SU-DHL-6 (cell line): ENCODE measurements at regions not wholly inside any gene's neighbourhood (a gene's known extent, or its start where the extent isn't known, plus 50 kb on each side); places are given as distances from the start of the nearest gene placed in this dataset.

Experiments
- H2AFZ ChIP-seq: fragments of 200-600 bp; sonication (generic); 2 replicates; pipeline ENCODE4 v1.6.1; 2014; ENCODE audit warnings: low read depth, mild to moderate bottlenecking, moderate library complexity, mixed read lengths, antibody characterized with exemption, low read length; ENCODE audit not compliant: severe bottlenecking
- H3F3A ChIP-seq: fragments of 200-600 bp; shearing (Covaris generic); 2 replicates; pipeline ENCODE4 v1.6.0; 2016; ENCODE audit warnings: antibody characterized with exemption, mild to moderate bottlenecking; ENCODE audit not compliant: insufficient read depth
- H3K27ac ChIP-seq: fragments of 200-600 bp; sonication (generic); 2 replicates; pipeline ENCODE4 v1.5.1; 2016; ENCODE audit warnings: low read depth, mild to moderate bottlenecking, low read length, moderate library complexity, mixed read lengths
- H3K27me3 ChIP-seq: fragments of 200-600 bp; sonication (generic), shearing (Covaris generic); 2 replicates; pipeline ENCODE4 v1.6.0; 2014; ENCODE audit warnings: mild to moderate bottlenecking, low read length
- H3K36me3 ChIP-seq: fragments of 200-600 bp; sonication (generic); 2 replicates; pipeline ENCODE4 v1.6.1; 2014; ENCODE audit warnings: mild to moderate bottlenecking, low read length, mixed read lengths
- H3K4me2 ChIP-seq: fragments of 300-600, 200-600 bp; shearing (Covaris generic), sonication (generic); 2 replicates; pipeline ENCODE4 v1.6.0; 2014; ENCODE audit warnings: low read length, low read depth, mild to moderate bottlenecking; ENCODE audit not compliant: poor library complexity, severe bottlenecking
- H3K4me3 ChIP-seq: fragments of 200-600 bp; sonication (generic); 2 replicates; pipeline ENCODE4 v1.5.1; 2014; ENCODE audit warnings: antibody characterized with exemption, low read length, mild to moderate bottlenecking, mixed read lengths; ENCODE audit not compliant: insufficient read depth, poor library complexity, severe bottlenecking
- H3K79me2 ChIP-seq: fragments of 200-600 bp; sonication (generic); 2 replicates; pipeline ENCODE4 v1.6.1; 2014; ENCODE audit warnings: mild to moderate bottlenecking, low read length, moderate library complexity; ENCODE audit not compliant: insufficient read depth
- H3K9ac ChIP-seq: fragments of 200-600 bp; sonication (generic); 2 replicates; pipeline ENCODE4 v1.7.0; 2014; ENCODE audit warnings: mild to moderate bottlenecking, low read length
- H3K9me2 ChIP-seq: fragments of 200-600 bp; sonication (generic); replicated peaks from 2 replicates; pipeline ENCODE4 v1.6.1; 2014; ENCODE audit warnings: low read length; ENCODE audit not compliant: insufficient read depth
- H3K9me3 ChIP-seq: fragments of 200-600 bp; sonication (generic); 2 replicates; pipeline ENCODE4 v1.6.1; 2014; ENCODE audit warnings: low read length, mixed read lengths; ENCODE audit not compliant: insufficient read depth
- H4K20me1 ChIP-seq: fragments of 200-600 bp; sonication (generic); 2 replicates; pipeline ENCODE4 v1.6.1; 2014; ENCODE audit warnings: low read depth, mild to moderate bottlenecking, antibody characterized with exemption, low read length, moderate library complexity, mixed read lengths
- CTCF ChIP-seq: fragments of 200-600 bp; sonication (generic); IDR thresholded peaks from one replicate; pipeline ENCODE4 v1.5.1; 2017; ENCODE audit warnings: antibody characterized with exemption, mild to moderate bottlenecking, low read length, moderate library complexity; ENCODE audit not compliant: insufficient read depth, poor library complexity, severe bottlenecking
- EZH2phosphoT487 ChIP-seq: fragments of 200-600 bp; sonication (generic), shearing (Covaris generic); conservative IDR thresholded peaks from 2 replicates; pipeline ENCODE4 v1.6.1; 2018; ENCODE audit warnings: mild to moderate bottlenecking, antibody characterized with exemption, low read length, moderate library complexity, mixed read lengths

- Histone ChIP-seq H2AFZ (no peak overlapping the region), H3F3A (peaks cover 89% of the 10 kb centered on the region), H3K4me2 (peak overlapping the region; percentile 99), H3K4me3 (peak overlapping the region; percentile 96), H4K20me1 (peaks cover 4% of the 10 kb centered on the region), H3K9me2 (no peaks in the 10 kb centered on the region), H3K9ac (peak overlapping the region; percentile 83), H3K27me3 (no peaks in the 10 kb centered on the region), H3K9me3 (no peaks in the 10 kb centered on the region), H3K27ac (peak overlapping the region; percentile 99), H3K36me3 (peaks cover 59% of the 10 kb centered on the region), H3K79me2 (peaks cover 77% of the 10 kb centered on the region)
- TF ChIP-seq CTCF = no peak
- no peak for TF ChIP-seq EZH2phosphoT487
These were observed 105.9 kb upstream of the BCAT1 start for GRCh38 chr12:25054783-25055144.

DNA sequence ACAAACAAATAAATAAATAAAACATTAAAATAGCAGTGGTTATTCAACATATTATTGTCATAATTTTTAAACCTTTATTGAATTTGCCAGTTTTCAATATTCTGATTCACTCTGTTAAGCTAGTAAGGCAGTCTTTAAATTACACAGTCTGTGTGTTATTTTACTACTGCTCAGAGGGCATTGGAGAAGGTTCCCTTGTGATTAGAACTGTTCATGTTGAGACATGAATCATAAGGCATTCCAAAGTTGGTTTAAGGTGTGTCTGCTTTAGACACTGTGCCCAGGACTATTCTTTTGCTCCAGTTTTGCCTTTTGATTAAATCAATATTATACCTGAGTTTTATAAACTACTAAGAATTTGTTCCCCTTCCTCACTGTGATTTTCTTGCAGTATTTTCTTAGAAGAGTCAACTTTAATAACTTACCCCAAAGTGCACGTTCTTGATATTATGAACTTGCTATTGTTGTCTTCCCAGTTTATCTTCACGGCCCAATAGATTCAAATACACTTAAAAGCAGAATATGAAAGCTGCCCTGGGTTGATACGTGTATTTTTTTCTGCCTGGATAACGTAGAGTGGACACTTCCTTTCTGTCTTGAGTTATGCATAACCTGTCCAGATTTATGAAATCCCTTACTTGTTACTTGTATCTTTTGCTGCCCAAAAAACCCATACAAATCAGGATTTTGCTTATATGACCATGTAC is 105.3 kb upstream of the BCAT1 start:
- peaks cover 57% of the 10 kb centered on the region for H3K36me3 ChIP-seq
- H3K27ac ChIP-seq = peak overlapping the region; percentile 99
- peak overlapping the region; percentile 99 for H3K4me2 ChIP-seq
- peaks cover 85% of the 10 kb centered on the region for H3F3A ChIP-seq
- H4K20me1 ChIP-seq = no peaks in the 10 kb centered on the region; the same call in 1 of the 2 replicates
- no peaks in the 10 kb centered on the region for H3K9me3 ChIP-seq
- no peaks in the 10 kb centered on the region for H3K27me3 ChIP-seq
- no peaks in the 10 kb centered on the region for H3K9me2 ChIP-seq
- peaks cover 72% of the 10 kb centered on the region for H3K79me2 ChIP-seq
- peak overlapping the region; percentile 83 for H3K9ac ChIP-seq
- H3K4me3 ChIP-seq = peak overlapping the region; percentile 96
- TF ChIP-seq CTCF (no peak), EZH2phosphoT487 (no peak)
- no peak overlapping the region for H2AFZ ChIP-seq

DNA sequence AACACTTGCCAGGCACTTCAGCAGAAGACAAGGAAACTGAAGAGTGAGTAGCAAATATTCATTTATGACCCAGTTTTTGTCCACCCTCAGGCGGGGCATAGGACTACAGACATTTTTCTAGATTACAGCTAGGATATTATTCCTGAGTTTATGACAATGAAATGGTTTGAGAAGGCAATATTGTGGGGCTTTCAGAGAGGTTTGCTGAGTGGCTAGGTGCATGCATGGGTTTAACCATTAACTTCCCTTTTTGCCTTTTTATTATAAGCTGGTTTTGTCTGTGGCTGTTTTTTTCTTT is 104.0 kb upstream of the BCAT1 start:
- Histone ChIP-seq H4K20me1 (no peaks in the 10 kb centered on the region; the same call in 1 of the 2 replicates), H3K79me2 (peaks cover 58% of the 10 kb centered on the region), H3K36me3 (peaks cover 49% of the 10 kb centered on the region), H2AFZ (no peak overlapping the region), H3K9ac (peak overlapping the region; percentile 83), H3K4me3 (peak overlapping the region; percentile 96), H3F3A (peaks cover 72% of the 10 kb centered on the region), H3K4me2 (peak overlapping the region; percentile 99), H3K27me3 (no peaks in the 10 kb centered on the region), H3K27ac (peak overlapping the region; percentile 99), H3K9me2 (no peaks in the 10 kb centered on the region), H3K9me3 (no peaks in the 10 kb centered on the region)
- TF ChIP-seq EZH2phosphoT487 (no peak), CTCF (no peak)
